Gastrocnemius medialis (tissue), 4 donors: ENCODE measurements at regions not wholly inside any gene's neighbourhood (a gene's known extent, or its start where the extent isn't known, plus 50 kb on each side); places are given as distances from the start of the nearest gene placed in this dataset.

Experiments used
- ATAC-seq, 2 donors: fragments of 150-250 bp; one replicate each; pipeline ENCODE4 v1.9.1; 2016
- DNase-seq, 2 donors: peaks; one replicate each; pipeline ENCODE4 v3.0.0-alpha.2; 2019
- H3K27ac ChIP-seq, 4 donors: fragments of 200-600 bp; sonication (generic); 1 replicate in 1 of 4; 2 replicates in 3 of 4; pipeline ENCODE4 v1.5.1; 2016 to 2018; ENCODE audit warnings: mild to moderate bottlenecking in 2 of 4, moderate library complexity in 1 of 4
- H3K27me3 ChIP-seq, 3 donors: fragments of 200-600 bp; sonication (generic) in 2 of 3; 1 replicate in 1 of 3; 2 replicates in 2 of 3; pipeline versions ENCODE4 v1.5.1 to v1.6.0; 2016 to 2019; ENCODE audit warnings: mild to moderate bottlenecking in 1 of 3, moderate library complexity in 1 of 3
- H3K36me3 ChIP-seq, 2 donors: fragments of 200-600 bp; sonication (generic) in 1 of 2; one replicate each; pipeline ENCODE4 v1.5.1; 2017 to 2018
- H3K4me1 ChIP-seq, 2 donors: fragments of 200-600 bp; sonication (generic) in 1 of 2; one replicate each; pipeline ENCODE4 v1.5.1; 2016 to 2017; ENCODE audit warnings: mild to moderate bottlenecking in 2 of 2
- H3K4me3 ChIP-seq, 4 donors: fragments of 200-600 bp; sonication (generic) in 3 of 4; 1 replicate in 1 of 4; 2 replicates in 3 of 4; pipeline ENCODE4 v1.5.1; 2016 to 2019; ENCODE audit warnings: mild to moderate bottlenecking in 2 of 4
- H3K9me3 ChIP-seq, 3 donors: fragments of 200-600 bp; sonication (generic) in 2 of 3; 1 replicate in 1 of 3; 2 replicates in 2 of 3; pipeline ENCODE4 v1.5.1; 2016 to 2019
- POLR2A ChIP-seq, 2 donors: fragments of 450-650 bp; IDR thresholded peaks; one replicate each; pipeline ENCODE4 v1.6.1; 2017; ENCODE audit warnings: antibody characterized with exemption in 2 of 2, mild to moderate bottlenecking in 2 of 2, moderate library complexity in 2 of 2
- in situ Hi-C, 4 donors: fragments of 200-750 bp; cut with MboI; loops; one replicate each; pipeline versions ENCODE4 v1.15.0 to v1.8.0; 2017; ENCODE audit warnings: low sequenced_read_pairs in 4 of 4
- intact Hi-C: fragments of 100-400 bp; cut with DNase I; formaldehyde crosslinking; loops from one replicate; pipeline ENCODE4 v1.15.1; 2023; ENCODE audit warnings: low total_unique reads
- TF ChIP-seq, protein P1 (sequence below), 5 experiments: fragments of 450-650 bp in 3 of 5; fragments of 200-600 bp in 2 of 5; sonication (generic) in 2 of 5; IDR thresholded peaks in 4 of 5; conservative IDR thresholded peaks in 1 of 5; 1 replicate in 4 of 5; 2 replicates in 1 of 5; pipeline ENCODE4 v1.5.1; 2016 to 2019; ENCODE audit warnings: antibody characterized with exemption in 5 of 5, mild to moderate bottlenecking in 3 of 5, moderate library complexity in 3 of 5

DNA sequence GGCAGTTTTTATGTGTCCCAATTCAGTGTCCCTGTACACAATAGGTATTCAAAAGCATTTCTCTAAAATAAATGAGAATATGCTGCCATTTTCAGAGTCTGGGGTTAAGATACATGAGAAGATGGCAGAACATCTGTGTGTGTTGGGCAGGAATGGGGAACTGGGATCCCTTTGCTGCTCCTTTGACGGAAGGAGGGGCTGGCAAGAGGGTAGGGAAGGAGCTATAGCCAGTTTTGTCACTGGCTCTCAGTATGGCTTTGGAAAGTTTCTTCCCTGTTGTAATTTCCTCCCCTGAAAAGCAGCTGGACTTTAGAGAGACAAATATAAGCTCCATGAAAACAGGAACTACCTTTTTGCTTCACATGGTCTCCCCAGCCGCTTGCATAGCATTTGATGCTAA, 137.5 kb upstream of the PRR23C start:
- ATAC-seq: no peak
- in situ Hi-C loops: no loop called here

GRCh38 chr3:139182598-139182997, 137.9 kb upstream of the PRR23C start:
- H3K4me3 ChIP-seq: no peak overlapping the region
- DNase-seq (no peak), ATAC-seq (no peak)
- in situ Hi-C loops (no loop called here), intact Hi-C loops (no loop called here)
- TF ChIP-seq, protein P1, sequence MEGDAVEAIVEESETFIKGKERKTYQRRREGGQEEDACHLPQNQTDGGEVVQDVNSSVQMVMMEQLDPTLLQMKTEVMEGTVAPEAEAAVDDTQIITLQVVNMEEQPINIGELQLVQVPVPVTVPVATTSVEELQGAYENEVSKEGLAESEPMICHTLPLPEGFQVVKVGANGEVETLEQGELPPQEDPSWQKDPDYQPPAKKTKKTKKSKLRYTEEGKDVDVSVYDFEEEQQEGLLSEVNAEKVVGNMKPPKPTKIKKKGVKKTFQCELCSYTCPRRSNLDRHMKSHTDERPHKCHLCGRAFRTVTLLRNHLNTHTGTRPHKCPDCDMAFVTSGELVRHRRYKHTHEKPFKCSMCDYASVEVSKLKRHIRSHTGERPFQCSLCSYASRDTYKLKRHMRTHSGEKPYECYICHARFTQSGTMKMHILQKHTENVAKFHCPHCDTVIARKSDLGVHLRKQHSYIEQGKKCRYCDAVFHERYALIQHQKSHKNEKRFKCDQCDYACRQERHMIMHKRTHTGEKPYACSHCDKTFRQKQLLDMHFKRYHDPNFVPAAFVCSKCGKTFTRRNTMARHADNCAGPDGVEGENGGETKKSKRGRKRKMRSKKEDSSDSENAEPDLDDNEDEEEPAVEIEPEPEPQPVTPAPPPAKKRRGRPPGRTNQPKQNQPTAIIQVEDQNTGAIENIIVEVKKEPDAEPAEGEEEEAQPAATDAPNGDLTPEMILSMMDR (IDR thresholded peaks at IDR 0.05 in 4 of 5, conservative IDR thresholded peaks at IDR 0.05 in 1 of 5): no peak
- no peak for TF ChIP-seq POLR2A (IDR thresholded peaks at IDR 0.05)
- H3K36me3 ChIP-seq: no peaks in the 10 kb centered on the region
- no peak overlapping the region for H3K27ac ChIP-seq
- no peaks in the 10 kb centered on the region for H3K27me3 ChIP-seq
- peaks cover 0 to 10% (median 0%) of the 10 kb centered on the region in 3 donors for H3K9me3 ChIP-seq
- no peaks in the 10 kb centered on the region for H3K4me1 ChIP-seq

More for the DNA sequence above, 137.5 kb upstream of the PRR23C start:
- TF ChIP-seq, protein P1 (IDR thresholded peaks at IDR 0.05 in 4 of 5, conservative IDR thresholded peaks at IDR 0.05 in 1 of 5): no peak
- no peak for TF ChIP-seq POLR2A (IDR thresholded peaks at IDR 0.05)
- no peak for DNase-seq
- intact Hi-C loops: no loop called here
- Histone ChIP-seq H3K4me3 (no peak overlapping the region), H3K27me3 (no peaks in the 10 kb centered on the region), H3K27ac (no peak overlapping the region), H3K4me1 (no peaks in the 10 kb centered on the region), H3K9me3 (peaks cover 0 to 10% (median 0%) of the 10 kb centered on the region in 3 donors), H3K36me3 (no peaks in the 10 kb centered on the region)

DNA sequence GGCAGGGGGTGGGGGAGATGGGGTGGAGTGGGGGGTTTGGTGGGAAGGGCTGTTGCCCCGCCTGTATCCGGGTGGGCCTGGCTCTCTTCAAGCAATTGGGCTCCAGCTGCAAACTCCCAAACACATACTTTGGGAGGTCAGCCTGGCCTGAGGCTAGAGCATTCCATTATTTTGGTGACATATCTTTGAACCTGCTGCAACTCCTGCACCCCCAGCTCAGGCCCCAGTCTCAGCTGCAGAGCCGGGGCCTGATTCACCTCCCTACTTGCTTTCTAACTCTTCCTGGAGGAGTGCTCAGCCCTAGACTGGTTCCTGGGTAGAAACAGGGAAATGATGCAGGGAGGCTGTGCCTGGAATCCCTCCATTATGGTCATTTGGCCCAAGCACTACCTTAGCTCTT, 140.8 kb upstream of the PRR23C start:
- H3K4me1 ChIP-seq: no peaks in the 10 kb centered on the region
- ATAC-seq (no peak), DNase-seq (no peak)
- TF ChIP-seq, protein P1 (IDR thresholded peaks at IDR 0.05 in 4 of 5, conservative IDR thresholded peaks at IDR 0.05 in 1 of 5): no peak
- TF ChIP-seq POLR2A (IDR thresholded peaks at IDR 0.05): no peak
- no peak overlapping the region for H3K4me3 ChIP-seq
- H3K36me3 ChIP-seq: no peaks in the 10 kb centered on the region
- intact Hi-C loops: no loop called here
- no peaks in the 10 kb centered on the region for H3K27me3 ChIP-seq
- no peak overlapping the region for H3K27ac ChIP-seq
- in situ Hi-C loops: no loop called here
- H3K9me3 ChIP-seq: peaks cover 0 to 3% (median 0%) of the 10 kb centered on the region in 3 donors

GRCh38 chr3:139187154-139187553, 142.5 kb upstream of the PRR23C start:
- in situ Hi-C loops: no loop called here
- Histone ChIP-seq H3K9me3 (no peaks in the 10 kb centered on the region), H3K4me3 (no peak overlapping the region), H3K27ac (no peak overlapping the region), H3K36me3 (no peaks in the 10 kb centered on the region), H3K4me1 (no peaks in the 10 kb centered on the region), H3K27me3 (no peaks in the 10 kb centered on the region)
- TF ChIP-seq, protein P1 (IDR thresholded peaks at IDR 0.05 in 4 of 5, conservative IDR thresholded peaks at IDR 0.05 in 1 of 5): no peak
- TF ChIP-seq POLR2A (IDR thresholded peaks at IDR 0.05): no peak
- intact Hi-C loops: no loop called here
- DNase-seq (no peak), ATAC-seq (no peak)

- H3K4me1 ChIP-seq: no peaks in the 10 kb centered on the region
- intact Hi-C loops: no loop called here
- no peak overlapping the region for H3K4me3 ChIP-seq
- no peak for ATAC-seq
- H3K36me3 ChIP-seq: no peaks in the 10 kb centered on the region
- H3K27me3 ChIP-seq: no peaks in the 10 kb centered on the region
- DNase-seq: no peak
- in situ Hi-C loops: no loop called here
- H3K9me3 ChIP-seq: no peaks in the 10 kb centered on the region
- TF ChIP-seq, protein P1 (IDR thresholded peaks at IDR 0.05 in 4 of 5, conservative IDR thresholded peaks at IDR 0.05 in 1 of 5): no peak
- no peak for TF ChIP-seq POLR2A (IDR thresholded peaks at IDR 0.05)
- no peak overlapping the region for H3K27ac ChIP-seq
Observed at GRCh38 chr3:139187648-139188047, 143.0 kb upstream of the PRR23C start.
